ENCODE measurements at regions not wholly inside any gene's neighbourhood (a gene's known extent, or its start where the extent isn't known, plus 50 kb on each side); places are given as distances from the start of the nearest gene placed in this dataset.

DNA sequence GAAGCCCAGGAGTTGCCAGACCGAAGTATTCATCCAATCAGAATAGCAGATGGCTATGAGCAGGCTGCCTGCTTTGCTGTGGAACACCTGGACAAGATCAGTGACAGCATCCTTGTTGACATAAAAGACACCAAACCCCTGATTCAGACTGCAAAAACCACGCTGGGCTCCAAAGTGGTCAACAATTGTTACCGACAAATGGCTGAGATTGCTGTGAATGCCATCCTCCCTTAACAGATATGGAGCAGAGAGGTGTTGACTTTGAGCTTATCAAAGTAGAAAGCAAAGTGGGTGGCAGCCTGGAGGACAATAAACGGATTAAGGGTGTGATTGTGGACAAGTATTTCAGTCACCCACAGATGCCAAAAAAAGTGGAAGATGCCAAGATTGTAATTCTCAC is 250.3 kb upstream of the OBI1 start:
- ChIA-PET CTCF (no interaction called here), POLR2A (no interaction called here)
- ATAC-seq (ENCODE audit: low read depth) (no peak), DNase-seq (no peak)
- WGBS (ENCODE audit: insufficient coverage): 58% methylated on average over 2 of the region's 4 CpGs
- peaks cover 13% of the 10 kb centered on the region for H3K27me3 Mint-ChIP-seq
- Histone ChIP-seq H2AFZ (ENCODE audit: insufficient read depth, low read depth, low read length, poor library complexity, severe bottlenecking) (no peak overlapping the region), H3K79me2 (ENCODE audit: control insufficient read depth, insufficient read depth, low read length) (no peaks in the 10 kb centered on the region), H3K4me3 (ENCODE audit: control extremely low read depth in 1 of 5, extremely low read depth in 1 of 5, insufficient read depth in 1 of 5, low read depth in 2 of 5, low read length in 4 of 5) (no peak overlapping the region), H3K9ac (ENCODE audit: low read length) (no peak overlapping the region), H3K27ac (ENCODE audit: low read length in 2 of 2) (no peak overlapping the region), H3K4me1 (ENCODE audit: control insufficient read depth in 2 of 2, insufficient read depth in 2 of 2, low read length in 2 of 2) (no peaks in the 10 kb centered on the region), H3K36me3 (replicated peaks in 1 of 2; ENCODE audit: control extremely low read depth in 1 of 2, control insufficient read depth in 1 of 2, extremely low read depth in 1 of 2, insufficient read depth in 2 of 2, low read length in 1 of 2) (no peaks in the 10 kb centered on the region), H3K27me3 (replicated peaks in 1 of 4; ENCODE audit: control extremely low read depth in 1 of 4, control insufficient read depth in 3 of 4, insufficient read depth in 4 of 4, low read length in 3 of 4) (no peaks in the 10 kb centered on the region), H3K9me3 (ENCODE audit: control extremely low read depth in 1 of 3, control insufficient read depth in 2 of 3, insufficient read depth in 1 of 3, low read length in 2 of 3) (no peaks in the 10 kb centered on the region), H3K4me2 (replicated peaks; ENCODE audit: low read depth, low read length, poor library complexity, severe bottlenecking) (no peak overlapping the region), H4K20me1 (ENCODE audit: control insufficient read depth, insufficient read depth, low read length, poor library complexity, severe bottlenecking) (no peaks in the 10 kb centered on the region)
- intact Hi-C loops (cut with micrococcal nuclease): no loop called here
- no peaks in the 10 kb centered on the region for H3K4me1 Mint-ChIP-seq
- TF ChIP-seq, protein P1, sequence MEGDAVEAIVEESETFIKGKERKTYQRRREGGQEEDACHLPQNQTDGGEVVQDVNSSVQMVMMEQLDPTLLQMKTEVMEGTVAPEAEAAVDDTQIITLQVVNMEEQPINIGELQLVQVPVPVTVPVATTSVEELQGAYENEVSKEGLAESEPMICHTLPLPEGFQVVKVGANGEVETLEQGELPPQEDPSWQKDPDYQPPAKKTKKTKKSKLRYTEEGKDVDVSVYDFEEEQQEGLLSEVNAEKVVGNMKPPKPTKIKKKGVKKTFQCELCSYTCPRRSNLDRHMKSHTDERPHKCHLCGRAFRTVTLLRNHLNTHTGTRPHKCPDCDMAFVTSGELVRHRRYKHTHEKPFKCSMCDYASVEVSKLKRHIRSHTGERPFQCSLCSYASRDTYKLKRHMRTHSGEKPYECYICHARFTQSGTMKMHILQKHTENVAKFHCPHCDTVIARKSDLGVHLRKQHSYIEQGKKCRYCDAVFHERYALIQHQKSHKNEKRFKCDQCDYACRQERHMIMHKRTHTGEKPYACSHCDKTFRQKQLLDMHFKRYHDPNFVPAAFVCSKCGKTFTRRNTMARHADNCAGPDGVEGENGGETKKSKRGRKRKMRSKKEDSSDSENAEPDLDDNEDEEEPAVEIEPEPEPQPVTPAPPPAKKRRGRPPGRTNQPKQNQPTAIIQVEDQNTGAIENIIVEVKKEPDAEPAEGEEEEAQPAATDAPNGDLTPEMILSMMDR (IDR thresholded peaks at IDR 0.05): no peak
- no peak for TF ChIP-seq EZH2 (IDR thresholded peaks at IDR 0.05; ENCODE audit: borderline replicate concordance, insufficient read depth, low read depth, low read length, poor library complexity, severe bottlenecking)
- no peak overlapping the region for H3K27ac Mint-ChIP-seq
- H3K4me3 Mint-ChIP-seq: no peak overlapping the region
- no peaks in the 10 kb centered on the region for H3K9me3 Mint-ChIP-seq (ENCODE audit: insufficient read depth)

DNA sequence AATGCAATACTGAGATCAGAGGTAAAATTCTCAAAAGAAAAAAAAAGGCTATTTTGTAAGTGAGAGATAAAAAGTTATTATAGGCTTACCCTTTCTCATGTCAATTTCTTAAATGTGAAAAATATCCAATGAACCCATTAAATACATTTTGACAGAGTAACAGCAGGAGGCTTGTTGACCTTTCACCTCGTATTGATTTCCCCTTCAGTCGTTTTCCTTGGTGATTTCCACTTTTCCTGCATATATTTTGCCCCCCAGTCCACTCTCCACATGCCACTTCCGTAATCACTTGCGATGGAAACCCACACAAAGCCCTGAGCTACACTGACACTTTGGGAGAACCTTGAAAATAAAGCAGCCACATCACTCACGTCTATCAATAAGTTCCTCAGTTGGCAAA is 248.1 kb upstream of the OBI1 start:
- ChIA-PET POLR2A (no interaction called here), CTCF (no interaction called here)
- DNase-seq (no peak), ATAC-seq (ENCODE audit: low read depth) (no peak)
- Histone ChIP-seq H3K4me2 (replicated peaks; ENCODE audit: low read depth, low read length, poor library complexity, severe bottlenecking) (no peak overlapping the region), H3K27ac (ENCODE audit: low read length in 2 of 2) (no peak overlapping the region), H3K4me3 (ENCODE audit: control extremely low read depth in 1 of 5, extremely low read depth in 1 of 5, insufficient read depth in 1 of 5, low read depth in 2 of 5, low read length in 4 of 5) (no peak overlapping the region), H3K9me3 (ENCODE audit: control extremely low read depth in 1 of 3, control insufficient read depth in 2 of 3, insufficient read depth in 1 of 3, low read length in 2 of 3) (no peaks in the 10 kb centered on the region), H3K9ac (ENCODE audit: low read length) (no peak overlapping the region), H3K36me3 (replicated peaks in 1 of 2; ENCODE audit: control extremely low read depth in 1 of 2, control insufficient read depth in 1 of 2, extremely low read depth in 1 of 2, insufficient read depth in 2 of 2, low read length in 1 of 2) (no peaks in the 10 kb centered on the region), H3K27me3 (replicated peaks in 1 of 4; ENCODE audit: control extremely low read depth in 1 of 4, control insufficient read depth in 3 of 4, insufficient read depth in 4 of 4, low read length in 3 of 4) (no peaks in the 10 kb centered on the region), H4K20me1 (ENCODE audit: control insufficient read depth, insufficient read depth, low read length, poor library complexity, severe bottlenecking) (no peaks in the 10 kb centered on the region), H2AFZ (ENCODE audit: insufficient read depth, low read depth, low read length, poor library complexity, severe bottlenecking) (no peak overlapping the region), H3K79me2 (ENCODE audit: control insufficient read depth, insufficient read depth, low read length) (no peaks in the 10 kb centered on the region), H3K4me1 (ENCODE audit: control insufficient read depth in 2 of 2, insufficient read depth in 2 of 2, low read length in 2 of 2) (no peaks in the 10 kb centered on the region)
- Mint-ChIP-seq H3K27ac (no peak overlapping the region), H3K4me3 (no peak overlapping the region), H3K4me1 (no peaks in the 10 kb centered on the region), H3K9me3 (ENCODE audit: insufficient read depth) (no peaks in the 10 kb centered on the region), H3K27me3 (peaks cover 10% of the 10 kb centered on the region)
- 61% methylated on average over 4 of the region's 5 CpGs for WGBS (ENCODE audit: insufficient coverage)
- intact Hi-C loops (cut with micrococcal nuclease): no loop called here
- TF ChIP-seq EZH2 (IDR thresholded peaks at IDR 0.05; ENCODE audit: borderline replicate concordance, insufficient read depth, low read depth, low read length, poor library complexity, severe bottlenecking): no peak
- TF ChIP-seq, protein P1 (IDR thresholded peaks at IDR 0.05): no peak
